ENCODE measurements at regions not wholly inside any gene's neighbourhood (a gene's known extent, or its start where the extent isn't known, plus 50 kb on each side); places are given as distances from the start of the nearest gene placed in this dataset.

DNA sequence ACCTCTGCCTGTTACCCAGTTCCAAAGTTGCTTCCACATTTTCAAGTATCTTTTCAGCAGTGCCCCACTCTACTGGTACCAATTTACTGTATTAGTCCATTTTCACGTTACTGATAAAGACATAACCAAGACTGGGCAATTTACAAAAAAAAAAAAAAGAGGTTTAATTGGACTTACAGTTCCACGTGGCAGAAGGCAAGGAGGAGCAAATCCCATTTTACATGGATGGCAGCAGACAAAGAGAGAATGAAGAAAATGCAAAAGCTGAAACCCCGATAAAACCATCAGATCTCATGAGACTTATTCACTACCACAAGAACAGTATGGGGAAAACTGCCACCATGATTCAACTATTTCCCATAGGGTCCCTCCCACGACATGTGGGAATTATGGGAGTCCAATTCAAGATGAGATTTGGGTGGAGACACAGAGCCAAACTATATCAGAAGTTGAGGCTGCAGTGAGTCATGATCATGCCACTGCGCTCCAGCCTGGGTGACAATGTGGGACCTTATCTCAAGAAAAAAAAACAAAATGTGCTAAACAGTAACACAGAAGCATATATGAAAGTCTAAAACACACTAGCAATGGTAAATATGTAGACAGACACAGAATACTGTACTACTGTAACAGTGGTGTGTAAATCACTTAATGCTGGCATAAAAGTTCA is 190.3 kb upstream of the ZC3H12C start:
- H3K4me1 ChIP-seq: no peaks in the 10 kb centered on the region
- TF ChIP-seq POLR2AphosphoS5 (IDR thresholded peaks at IDR 0.05) (no peak), EP300 (IDR thresholded peaks at IDR 0.05) (no peak), POLR2A (IDR thresholded peaks at IDR 0.05) (no peak)
- TF ChIP-seq, protein P1, sequence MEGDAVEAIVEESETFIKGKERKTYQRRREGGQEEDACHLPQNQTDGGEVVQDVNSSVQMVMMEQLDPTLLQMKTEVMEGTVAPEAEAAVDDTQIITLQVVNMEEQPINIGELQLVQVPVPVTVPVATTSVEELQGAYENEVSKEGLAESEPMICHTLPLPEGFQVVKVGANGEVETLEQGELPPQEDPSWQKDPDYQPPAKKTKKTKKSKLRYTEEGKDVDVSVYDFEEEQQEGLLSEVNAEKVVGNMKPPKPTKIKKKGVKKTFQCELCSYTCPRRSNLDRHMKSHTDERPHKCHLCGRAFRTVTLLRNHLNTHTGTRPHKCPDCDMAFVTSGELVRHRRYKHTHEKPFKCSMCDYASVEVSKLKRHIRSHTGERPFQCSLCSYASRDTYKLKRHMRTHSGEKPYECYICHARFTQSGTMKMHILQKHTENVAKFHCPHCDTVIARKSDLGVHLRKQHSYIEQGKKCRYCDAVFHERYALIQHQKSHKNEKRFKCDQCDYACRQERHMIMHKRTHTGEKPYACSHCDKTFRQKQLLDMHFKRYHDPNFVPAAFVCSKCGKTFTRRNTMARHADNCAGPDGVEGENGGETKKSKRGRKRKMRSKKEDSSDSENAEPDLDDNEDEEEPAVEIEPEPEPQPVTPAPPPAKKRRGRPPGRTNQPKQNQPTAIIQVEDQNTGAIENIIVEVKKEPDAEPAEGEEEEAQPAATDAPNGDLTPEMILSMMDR (IDR thresholded peaks at IDR 0.05): no peak
- 74 to 76% methylated on average over 5 of the region's 5 CpGs for WGBS, 2 donors
- H3K27ac ChIP-seq: no peak overlapping the region
- H3K9me3 ChIP-seq: no peaks in the 10 kb centered on the region
- intact Hi-C loops (cut with DNase I): no loop called here
- DNase-seq: no peak
- no peaks in the 10 kb centered on the region for H3K27me3 ChIP-seq
- H3K36me3 ChIP-seq: no peaks in the 10 kb centered on the region
- H3K4me3 ChIP-seq: no peak overlapping the region

DNA sequence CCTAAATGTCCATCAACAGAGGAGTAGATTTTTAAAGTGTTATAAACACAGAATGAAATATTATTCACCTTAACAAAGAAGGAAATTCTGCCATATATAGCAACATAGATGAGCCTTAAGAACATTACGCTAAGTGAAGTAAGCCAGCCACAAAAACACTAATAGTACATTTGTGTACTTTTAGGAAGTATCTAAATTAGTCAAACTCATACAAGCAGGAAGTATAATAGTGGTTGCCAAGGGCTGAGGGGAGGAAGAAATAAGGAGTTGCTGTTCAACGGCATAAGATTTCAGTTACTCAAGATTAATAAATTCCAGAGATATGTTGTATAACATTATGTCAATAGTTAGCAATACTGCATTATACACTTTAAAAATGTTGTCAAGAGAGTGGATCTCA is 181.7 kb upstream of the ZC3H12C start:
- Histone ChIP-seq H3K36me3 (no peaks in the 10 kb centered on the region), H3K4me3 (no peak overlapping the region), H3K4me1 (peaks cover 0 to 9% (median 0%) of the 10 kb centered on the region in 4 donors), H3K27ac (no peak overlapping the region), H3K27me3 (no peaks in the 10 kb centered on the region), H3K9me3 (no peaks in the 10 kb centered on the region)
- DNase-seq: no peak
- WGBS, 2 donors: 44 to 80% methylated on average over 2 of the region's 2 CpGs
- intact Hi-C loops (cut with DNase I): no loop called here
- TF ChIP-seq POLR2AphosphoS5 (IDR thresholded peaks at IDR 0.05) (no peak), EP300 (IDR thresholded peaks at IDR 0.05) (no peak), POLR2A (IDR thresholded peaks at IDR 0.05) (no peak)
- TF ChIP-seq, protein P1 (IDR thresholded peaks at IDR 0.05): no peak

DNA sequence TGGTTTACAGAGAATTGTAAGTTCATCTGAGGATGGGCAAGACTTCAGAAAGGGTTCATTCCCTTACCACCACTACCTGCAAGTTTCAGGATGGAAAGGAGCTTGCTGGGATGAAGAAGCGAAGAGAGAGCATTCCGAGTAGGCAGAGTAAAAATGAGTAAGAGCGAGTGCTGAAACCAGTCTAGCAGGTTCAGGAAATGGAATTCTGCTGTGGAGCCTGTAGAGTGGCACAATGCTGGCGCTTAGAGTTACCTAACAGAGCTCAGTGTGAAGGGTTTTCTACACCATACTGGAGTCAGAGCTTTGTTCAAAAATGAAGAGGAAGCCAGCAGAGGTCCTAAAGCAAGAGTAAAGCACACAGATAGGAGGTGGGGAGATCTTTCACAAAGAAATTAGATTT is 179.2 kb upstream of the ZC3H12C start:
- DNase-seq: no peak
- no peak overlapping the region for H3K27ac ChIP-seq
- no peaks in the 10 kb centered on the region for H3K27me3 ChIP-seq
- 56 to 76% methylated on average over 4 of the region's 4 CpGs for WGBS, 2 donors
- no peaks in the 10 kb centered on the region for H3K36me3 ChIP-seq
- intact Hi-C loops (cut with DNase I): no loop called here
- TF ChIP-seq EP300 (IDR thresholded peaks at IDR 0.05) (no peak), POLR2A (IDR thresholded peaks at IDR 0.05) (no peak), POLR2AphosphoS5 (IDR thresholded peaks at IDR 0.05) (no peak)
- TF ChIP-seq, protein P1 (IDR thresholded peaks at IDR 0.05): no peak
- no peak overlapping the region for H3K4me3 ChIP-seq
- peaks cover 0 to 9% (median 0%) of the 10 kb centered on the region in 4 donors for H3K4me1 ChIP-seq
- H3K9me3 ChIP-seq: no peaks in the 10 kb centered on the region

DNA sequence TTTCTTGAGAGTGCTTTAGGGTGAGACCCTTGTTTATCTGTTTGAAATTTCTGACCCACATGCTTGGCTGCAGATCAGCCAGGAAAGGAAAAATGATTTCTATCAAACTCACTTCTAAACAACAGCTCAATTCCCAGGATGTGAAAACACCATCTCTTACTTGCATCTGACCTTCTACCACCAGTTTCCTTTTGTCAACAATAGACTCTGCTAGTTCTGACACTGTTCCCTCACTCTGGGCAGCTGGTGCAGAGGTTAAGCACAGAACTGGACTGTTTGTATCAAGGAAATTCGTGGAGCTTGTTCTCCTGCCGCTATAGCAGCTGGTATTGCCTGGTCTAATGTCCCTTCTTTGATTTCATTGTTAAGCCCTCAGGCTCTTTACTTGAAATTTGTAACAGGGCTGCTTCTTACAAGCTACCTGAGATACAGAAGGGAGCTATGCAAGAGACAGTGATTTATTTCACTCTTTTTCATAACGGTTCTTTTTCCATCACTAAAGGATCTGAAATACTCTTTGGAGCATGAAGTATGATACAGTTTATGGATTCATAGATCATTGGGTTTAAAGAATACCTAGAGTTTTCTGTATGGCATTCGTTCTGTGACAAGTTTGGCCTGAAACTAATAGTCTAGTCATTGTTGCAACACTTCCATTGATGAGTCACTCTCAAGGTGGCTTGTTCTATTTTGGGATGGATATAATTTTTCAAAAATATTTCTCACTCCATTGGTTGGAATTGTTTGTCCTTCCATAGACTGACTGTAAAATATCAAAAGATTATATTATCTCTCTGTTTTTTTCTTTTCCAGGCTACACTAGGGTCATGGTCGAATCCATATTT is 178.2 kb upstream of the ZC3H12C start:
- H3K27me3 ChIP-seq: no peaks in the 10 kb centered on the region
- H3K4me1 ChIP-seq: peaks cover 0 to 9% (median 0%) of the 10 kb centered on the region in 4 donors
- WGBS, 2 donors: 56 to 62% methylated on average over 5 of the region's 5 CpGs
- H3K4me3 ChIP-seq: no peak overlapping the region
- no peaks in the 10 kb centered on the region for H3K36me3 ChIP-seq
- intact Hi-C loops (cut with DNase I): no loop called here
- no peaks in the 10 kb centered on the region for H3K9me3 ChIP-seq
- TF ChIP-seq, protein P1 (IDR thresholded peaks at IDR 0.05): no peak
- no peak for TF ChIP-seq POLR2AphosphoS5 (IDR thresholded peaks at IDR 0.05)
- TF ChIP-seq EP300 (IDR thresholded peaks at IDR 0.05): no peak
- no peak for TF ChIP-seq POLR2A (IDR thresholded peaks at IDR 0.05)
- H3K27ac ChIP-seq: no peak overlapping the region
- DNase-seq: no peak
